PC-3 (cell line): ENCODE measurements at regions not wholly inside any gene's neighbourhood (a gene's known extent, or its start where the extent isn't known, plus 50 kb on each side); places are given as distances from the start of the nearest gene placed in this dataset.

ENCODE experiments used
- ATAC-seq: fragments of 200-7000 bp; cut with Tn5 transposase; 2 replicates; pipeline ENCODE4 v1.9.1; 2020; ENCODE audit warnings: mild to moderate bottlenecking, moderate library complexity
- BruUV-seq: library from RNA; stranded (reverse); fragments of 400-500 nt; replicated peaks from 2 replicates; lab custom pipeline; 2021; lab: Mats Ljungman, UMichigan
- CTCF ChIA-PET: fragments of 300-600 bp; sonication (Branson Sonifier 250); formaldehyde crosslinking; loops from one replicate; lab custom pipeline; 2022; ENCODE audit warnings: antibody characterized with exemption; lab: Charles Lee
- POLR2A ChIA-PET: fragments of 300-600 bp; sonication (Branson Sonifier 250); formaldehyde crosslinking; loops from one replicate; lab custom pipeline; 2022; ENCODE audit warnings: antibody characterized with exemption; ENCODE audit not compliant: unreplicated experiment; lab: Charles Lee
- DNase-seq: peaks from one replicate; pipeline ENCODE4 v3.0.0-alpha.2; 2015
- H2AFZ ChIP-seq: fragments of 300-600 bp; sonication (generic); 2 replicates; pipeline ENCODE4 v1.6.0; 2016; ENCODE audit warnings: antibody characterized with exemption, low read length
- H3F3A ChIP-seq: fragments of 300-600 bp; sonication (generic); one replicate; pipeline ENCODE4 v1.6.0; 2017; ENCODE audit warnings: antibody characterized with exemption, low read length, control low read depth, mild to moderate bottlenecking; ENCODE audit not compliant: unreplicated experiment
- H3K27ac ChIP-seq: fragments of 300-600 bp; sonication (generic); 2 replicates; pipeline ENCODE4 v1.5.1; 2016; ENCODE audit warnings: mild to moderate bottlenecking, low read length
- H3K27me3 ChIP-seq: fragments of 300-600 bp; sonication (generic); 2 replicates; pipeline ENCODE4 v1.6.1; 2016; ENCODE audit warnings: low read length, mixed read lengths
- H3K36me3 ChIP-seq: fragments of 300-600 bp; sonication (generic); 2 replicates; pipeline ENCODE4 v1.6.1; 2016; ENCODE audit warnings: low read depth, mixed run types, low read length, mixed read lengths
- H3K4me1 ChIP-seq: fragments of 300-600 bp; sonication (generic); 2 replicates; pipeline ENCODE4 v1.5.1; 2016; ENCODE audit warnings: low read length; ENCODE audit not compliant: insufficient read depth
- H3K4me2 ChIP-seq: fragments of 300-600 bp; sonication (generic); 2 replicates; pipeline ENCODE4 v1.6.0; 2016; ENCODE audit warnings: low read length
- H3K4me3 ChIP-seq: fragments of 300-600 bp; sonication (generic); 2 replicates; pipeline ENCODE4 v1.5.1; 2016; ENCODE audit warnings: mild to moderate bottlenecking, low read length, mixed read lengths
- H3K79me2 ChIP-seq: fragments of 300-600 bp; sonication (generic); 2 replicates; pipeline ENCODE4 v1.6.1; 2017; ENCODE audit warnings: low read length, mixed read lengths
- H3K9ac ChIP-seq: fragments of 300-600 bp; sonication (generic); 2 replicates; pipeline ENCODE4 v1.6.0; 2016; ENCODE audit warnings: mild to moderate bottlenecking, low read length
- H3K9me2 ChIP-seq: fragments of 300-600 bp; sonication (generic); replicated peaks from 2 replicates; pipeline ENCODE4 v1.6.1; 2016; ENCODE audit warnings: mixed run types, low read length, mixed read lengths
- H3K9me3 ChIP-seq: fragments of 300-600 bp; sonication (generic); 2 replicates; pipeline ENCODE4 v1.6.1; 2016; ENCODE audit warnings: low read length, mixed read lengths
- H4K20me1 ChIP-seq: fragments of 300-600 bp; sonication (generic); 2 replicates; pipeline ENCODE4 v1.6.1; 2016; ENCODE audit warnings: low read length, mixed read lengths
- CTCF ChIP-seq: fragments of 300-600 bp; sonication (generic); conservative IDR thresholded peaks from 2 replicates; pipeline ENCODE4 v1.5.1; 2017; ENCODE audit warnings: antibody characterized with exemption, low read depth, mild to moderate bottlenecking, low read length
- EZH2 ChIP-seq: fragments of 300-600 bp; sonication (generic); IDR thresholded peaks from one replicate; pipeline ENCODE4 v1.6.1; 2017; ENCODE audit warnings: antibody characterized with exemption, mild to moderate bottlenecking, low read length; ENCODE audit not compliant: unreplicated experiment
- EZH2phosphoT487 ChIP-seq: fragments of 300-600 bp; sonication (generic); IDR thresholded peaks from 2 replicates; pipeline ENCODE4 v1.6.1; 2018; ENCODE audit warnings: mild to moderate bottlenecking, antibody characterized with exemption, low read length, borderline replicate concordance
- intact Hi-C: fragments of 100-400 bp; cut with micrococcal nuclease; formaldehyde crosslinking; loops from 2 replicates; pipeline ENCODE4 v1.9.0; 2023

GRCh38 chr16:54519161-54519695, 232.6 kb upstream of the IRX3 start:
- Histone ChIP-seq H3K9me2 (no peaks in the 10 kb centered on the region), H3K9ac (no peak overlapping the region), H3K4me2 (no peak overlapping the region), H3K79me2 (no peaks in the 10 kb centered on the region), H2AFZ (no peak overlapping the region), H3K4me3 (no peak overlapping the region), H3F3A (no peaks in the 10 kb centered on the region), H3K27ac (no peak overlapping the region), H3K9me3 (no peaks in the 10 kb centered on the region), H3K27me3 (no peaks in the 10 kb centered on the region), H3K4me1 (no peaks in the 10 kb centered on the region), H3K36me3 (no peaks in the 10 kb centered on the region), H4K20me1 (no peaks in the 10 kb centered on the region)
- TF ChIP-seq EZH2 (no peak), CTCF (no peak)
- CTCF ChIA-PET = no interaction called here
- no peak for ATAC-seq
- BruUV-seq = no TSS peak
- POLR2A ChIA-PET = no interaction called here
- no peak for DNase-seq
- intact Hi-C loops = no loop called here

- Histone ChIP-seq H4K20me1 (no peaks in the 10 kb centered on the region), H3K27me3 (peaks cover 9% of the 10 kb centered on the region; the same call in 1 of the 2 replicates), H2AFZ (no peak overlapping the region), H3F3A (no peaks in the 10 kb centered on the region), H3K9me3 (no peaks in the 10 kb centered on the region), H3K36me3 (no peaks in the 10 kb centered on the region), H3K4me1 (no peaks in the 10 kb centered on the region), H3K27ac (no peak overlapping the region), H3K4me3 (no peak overlapping the region), H3K9me2 (no peaks in the 10 kb centered on the region), H3K4me2 (no peak overlapping the region), H3K79me2 (no peaks in the 10 kb centered on the region), H3K9ac (no peak overlapping the region)
- intact Hi-C loops = no loop called here
- ChIA-PET CTCF (no interaction called here), POLR2A (interaction anchor here (0.9 kb wide), 1 partner anchor 1048 kb away, joined by 5 read pairs; no protein-coding TSS in a partner anchor)
- TF ChIP-seq CTCF = no peak
- no peak for TF ChIP-seq EZH2phosphoT487
- no peak for TF ChIP-seq EZH2
- BruUV-seq = no TSS peak
- ATAC-seq (no peak), DNase-seq (no peak)
Observed at GRCh38 chr16:54517181-54517580, 230.6 kb upstream of the IRX3 start.

- Histone ChIP-seq H3K79me2 (no peaks in the 10 kb centered on the region), H3K9ac (no peak overlapping the region), H3K27me3 (peaks cover 35% of the 10 kb centered on the region; the same call in 1 of the 2 replicates), H3K36me3 (no peaks in the 10 kb centered on the region), H3K27ac (no peak overlapping the region), H3F3A (no peaks in the 10 kb centered on the region), H2AFZ (no peak overlapping the region), H4K20me1 (no peaks in the 10 kb centered on the region), H3K4me3 (no peak overlapping the region), H3K9me3 (no peaks in the 10 kb centered on the region), H3K4me1 (no peaks in the 10 kb centered on the region), H3K9me2 (no peaks in the 10 kb centered on the region), H3K4me2 (no peak overlapping the region)
- no TSS peak for BruUV-seq
- ChIA-PET POLR2A (no interaction called here), CTCF (no interaction called here)
- no peak for DNase-seq
- intact Hi-C loops = no loop called here
- ATAC-seq = no peak
- TF ChIP-seq EZH2phosphoT487 = no peak
- TF ChIP-seq EZH2 = no peak
- TF ChIP-seq CTCF = no peak
Observed at GRCh38 chr16:54512467-54512995, 225.9 kb upstream of the IRX3 start.
